Panc1 (cell line): ENCODE measurements at regions not wholly inside any gene's neighbourhood (a gene's known extent, or its start where the extent isn't known, plus 50 kb on each side); places are given as distances from the start of the nearest gene placed in this dataset.

Source experiments
- POLR2AphosphoS5 ChIP-seq: IDR thresholded peaks from 2 replicates; pipeline ENCODE4 v1.6.1; 2012; ENCODE audit warnings: mild to moderate bottlenecking, low read depth, low read length, moderate library complexity
- SIN3A ChIP-seq: IDR thresholded peaks from 2 replicates; pipeline ENCODE4 v1.6.1; 2012; ENCODE audit warnings: low read depth, mild to moderate bottlenecking, low read length, moderate library complexity, borderline replicate concordance; ENCODE audit not compliant: insufficient read depth
- TCF7L2 ChIP-seq: IDR thresholded peaks from 2 replicates; pipeline ENCODE4 v1.6.1; 2011; ENCODE audit warnings: mild to moderate bottlenecking, low read depth, low read length, inconsistent platforms
- TF ChIP-seq, protein P1 (sequence below): fragments of 450-650 bp; IDR thresholded peaks from 2 replicates; pipeline ENCODE4 v1.5.1; 2017; ENCODE audit warnings: mild to moderate bottlenecking

DNA sequence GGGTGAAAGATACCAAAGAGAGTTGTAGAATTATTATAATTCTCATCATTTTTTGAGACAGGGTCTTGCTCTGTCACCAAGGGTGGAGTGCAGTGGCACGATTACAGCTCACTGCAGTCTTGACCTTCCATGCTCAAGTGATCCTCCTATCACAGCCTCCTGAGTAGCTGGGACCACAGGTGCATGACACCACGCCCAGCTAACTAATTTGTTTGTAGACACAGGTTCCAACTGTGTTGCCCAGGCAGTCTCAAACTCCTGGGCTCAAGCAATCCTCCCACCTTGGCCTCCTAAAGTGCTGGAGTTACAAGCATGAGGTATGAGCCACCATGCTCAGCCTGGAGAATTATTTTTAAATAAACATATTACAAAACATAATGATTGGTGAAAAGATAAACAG lies 92.8 kb upstream of the MSH6 start:
- TF ChIP-seq, protein P1, sequence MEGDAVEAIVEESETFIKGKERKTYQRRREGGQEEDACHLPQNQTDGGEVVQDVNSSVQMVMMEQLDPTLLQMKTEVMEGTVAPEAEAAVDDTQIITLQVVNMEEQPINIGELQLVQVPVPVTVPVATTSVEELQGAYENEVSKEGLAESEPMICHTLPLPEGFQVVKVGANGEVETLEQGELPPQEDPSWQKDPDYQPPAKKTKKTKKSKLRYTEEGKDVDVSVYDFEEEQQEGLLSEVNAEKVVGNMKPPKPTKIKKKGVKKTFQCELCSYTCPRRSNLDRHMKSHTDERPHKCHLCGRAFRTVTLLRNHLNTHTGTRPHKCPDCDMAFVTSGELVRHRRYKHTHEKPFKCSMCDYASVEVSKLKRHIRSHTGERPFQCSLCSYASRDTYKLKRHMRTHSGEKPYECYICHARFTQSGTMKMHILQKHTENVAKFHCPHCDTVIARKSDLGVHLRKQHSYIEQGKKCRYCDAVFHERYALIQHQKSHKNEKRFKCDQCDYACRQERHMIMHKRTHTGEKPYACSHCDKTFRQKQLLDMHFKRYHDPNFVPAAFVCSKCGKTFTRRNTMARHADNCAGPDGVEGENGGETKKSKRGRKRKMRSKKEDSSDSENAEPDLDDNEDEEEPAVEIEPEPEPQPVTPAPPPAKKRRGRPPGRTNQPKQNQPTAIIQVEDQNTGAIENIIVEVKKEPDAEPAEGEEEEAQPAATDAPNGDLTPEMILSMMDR = no peak
- TF ChIP-seq POLR2AphosphoS5 (no peak), SIN3A (no peak), TCF7L2 (no peak)
